ENCODE measurements at regions not wholly inside any gene's neighbourhood (a gene's known extent, or its start where the extent isn't known, plus 50 kb on each side); places are given as distances from the start of the nearest gene placed in this dataset.

DNA sequence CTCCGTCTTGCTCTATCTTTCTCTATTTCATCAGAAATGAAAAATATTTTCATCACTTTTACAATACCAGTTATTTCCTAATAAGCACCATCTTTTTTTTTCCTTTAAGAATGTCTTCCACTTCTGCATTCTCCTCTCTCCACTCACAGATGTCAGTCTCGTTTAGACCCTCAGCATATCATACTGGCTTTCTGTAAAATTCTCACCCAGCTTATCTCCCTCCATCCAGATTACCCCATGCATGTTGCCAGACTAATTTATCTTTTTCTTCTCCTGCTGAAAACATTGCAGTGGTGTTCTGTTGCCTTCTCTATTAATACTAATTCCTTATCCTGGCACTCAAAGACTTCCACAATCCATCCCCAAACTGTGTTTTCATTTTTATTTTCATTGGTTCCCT lies 513.8 kb upstream of the KLF12 start:
- Histone ChIP-seq H4K20me1 (ENCODE audit: control insufficient read depth, extremely low read depth, insufficient read depth, low read length) (no peaks in the 10 kb centered on the region), H3K9ac (ENCODE audit: insufficient read depth, low read length) (no peak overlapping the region), H3K4me1 (ENCODE audit: control insufficient read depth, extremely low read depth, insufficient read depth, low read length) (no peaks in the 10 kb centered on the region), H3K79me2 (ENCODE audit: control insufficient read depth, insufficient read depth, low read length) (no peaks in the 10 kb centered on the region), H3K4me3 (replicated peaks in 1 of 4; ENCODE audit: control extremely low read depth in 1 of 4, insufficient read depth in 1 of 4, low read depth in 3 of 4, low read length in 4 of 4) (no peak overlapping the region), H3K36me3 (ENCODE audit: control insufficient read depth, insufficient read depth, low read length) (no peaks in the 10 kb centered on the region), H3K4me2 (ENCODE audit: extremely low read depth, insufficient read depth, low read length) (no peak overlapping the region), H3K9me3 (ENCODE audit: control insufficient read depth, insufficient read depth, low read depth, low read length) (no peaks in the 10 kb centered on the region), H3K27me3 (ENCODE audit: control insufficient read depth, insufficient read depth, low read length) (no peaks in the 10 kb centered on the region), H3K27ac (ENCODE audit: insufficient read depth, low read length) (no peak overlapping the region), H2AFZ (ENCODE audit: low read length) (no peak overlapping the region)
- TF ChIP-seq EZH2 (IDR thresholded peaks at IDR 0.05; ENCODE audit: low read length, missing control alignments), result no peak
- TF ChIP-seq, protein P1, sequence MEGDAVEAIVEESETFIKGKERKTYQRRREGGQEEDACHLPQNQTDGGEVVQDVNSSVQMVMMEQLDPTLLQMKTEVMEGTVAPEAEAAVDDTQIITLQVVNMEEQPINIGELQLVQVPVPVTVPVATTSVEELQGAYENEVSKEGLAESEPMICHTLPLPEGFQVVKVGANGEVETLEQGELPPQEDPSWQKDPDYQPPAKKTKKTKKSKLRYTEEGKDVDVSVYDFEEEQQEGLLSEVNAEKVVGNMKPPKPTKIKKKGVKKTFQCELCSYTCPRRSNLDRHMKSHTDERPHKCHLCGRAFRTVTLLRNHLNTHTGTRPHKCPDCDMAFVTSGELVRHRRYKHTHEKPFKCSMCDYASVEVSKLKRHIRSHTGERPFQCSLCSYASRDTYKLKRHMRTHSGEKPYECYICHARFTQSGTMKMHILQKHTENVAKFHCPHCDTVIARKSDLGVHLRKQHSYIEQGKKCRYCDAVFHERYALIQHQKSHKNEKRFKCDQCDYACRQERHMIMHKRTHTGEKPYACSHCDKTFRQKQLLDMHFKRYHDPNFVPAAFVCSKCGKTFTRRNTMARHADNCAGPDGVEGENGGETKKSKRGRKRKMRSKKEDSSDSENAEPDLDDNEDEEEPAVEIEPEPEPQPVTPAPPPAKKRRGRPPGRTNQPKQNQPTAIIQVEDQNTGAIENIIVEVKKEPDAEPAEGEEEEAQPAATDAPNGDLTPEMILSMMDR (conservative IDR thresholded peaks at IDR 0.05 in 1 of 2, IDR thresholded peaks at IDR 0.05 in 1 of 2; ENCODE audit: low read depth in 1 of 2, low read length in 2 of 2), result no peak
- no peak for DNase-seq (ENCODE audit: low read depth in 2 of 2)

DNA sequence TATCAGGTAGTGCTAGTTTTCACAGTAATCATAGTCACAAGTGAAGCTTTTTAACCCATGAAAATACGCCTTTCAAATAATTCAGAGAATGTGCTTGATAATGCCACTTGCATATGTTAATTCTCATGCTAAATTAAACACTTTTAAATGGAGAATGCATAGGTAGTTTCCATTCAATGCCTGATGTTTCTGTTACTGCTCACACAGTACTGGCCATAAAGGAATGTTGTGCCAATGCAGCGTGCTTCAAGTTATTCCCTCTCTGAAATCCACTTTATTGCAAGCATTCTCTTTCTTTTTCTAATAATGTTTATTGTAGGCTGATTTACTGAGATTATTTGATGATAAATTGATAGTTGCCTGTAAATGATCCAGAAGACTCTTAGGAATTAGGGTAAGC lies 513.0 kb upstream of the KLF12 start:
- no peaks in the 10 kb centered on the region for H3K27me3 ChIP-seq (ENCODE audit: control insufficient read depth, insufficient read depth, low read length)
- H3K4me2 ChIP-seq (ENCODE audit: extremely low read depth, insufficient read depth, low read length), result no peak overlapping the region
- no peak overlapping the region for H3K9ac ChIP-seq (ENCODE audit: insufficient read depth, low read length)
- H3K4me1 ChIP-seq (ENCODE audit: control insufficient read depth, extremely low read depth, insufficient read depth, low read length), result no peaks in the 10 kb centered on the region
- H3K27ac ChIP-seq (ENCODE audit: insufficient read depth, low read length), result no peak overlapping the region
- H2AFZ ChIP-seq (ENCODE audit: low read length), result no peak overlapping the region
- no peaks in the 10 kb centered on the region for H3K36me3 ChIP-seq (ENCODE audit: control insufficient read depth, insufficient read depth, low read length)
- no peaks in the 10 kb centered on the region for H3K9me3 ChIP-seq (ENCODE audit: control insufficient read depth, insufficient read depth, low read depth, low read length)
- no peaks in the 10 kb centered on the region for H3K79me2 ChIP-seq (ENCODE audit: control insufficient read depth, insufficient read depth, low read length)
- no peak for TF ChIP-seq EZH2 (IDR thresholded peaks at IDR 0.05; ENCODE audit: low read length, missing control alignments)
- TF ChIP-seq, protein P1 (conservative IDR thresholded peaks at IDR 0.05 in 1 of 2, IDR thresholded peaks at IDR 0.05 in 1 of 2; ENCODE audit: low read depth in 1 of 2, low read length in 2 of 2), result no peak
- no peak for DNase-seq (ENCODE audit: low read depth in 2 of 2)
- H3K4me3 ChIP-seq (replicated peaks in 1 of 4; ENCODE audit: control extremely low read depth in 1 of 4, insufficient read depth in 1 of 4, low read depth in 3 of 4, low read length in 4 of 4), result no peak overlapping the region
- H4K20me1 ChIP-seq (ENCODE audit: control insufficient read depth, extremely low read depth, insufficient read depth, low read length), result no peaks in the 10 kb centered on the region

- Histone ChIP-seq H3K4me3 (replicated peaks in 1 of 4; ENCODE audit: control extremely low read depth in 1 of 4, insufficient read depth in 1 of 4, low read depth in 3 of 4, low read length in 4 of 4) (no peak overlapping the region), H3K36me3 (ENCODE audit: control insufficient read depth, insufficient read depth, low read length) (no peaks in the 10 kb centered on the region), H3K27me3 (ENCODE audit: control insufficient read depth, insufficient read depth, low read length) (no peaks in the 10 kb centered on the region), H3K27ac (ENCODE audit: insufficient read depth, low read length) (no peak overlapping the region), H3K9ac (ENCODE audit: insufficient read depth, low read length) (no peak overlapping the region), H3K9me3 (ENCODE audit: control insufficient read depth, insufficient read depth, low read depth, low read length) (no peaks in the 10 kb centered on the region), H4K20me1 (ENCODE audit: control insufficient read depth, extremely low read depth, insufficient read depth, low read length) (no peaks in the 10 kb centered on the region), H3K79me2 (ENCODE audit: control insufficient read depth, insufficient read depth, low read length) (no peaks in the 10 kb centered on the region), H2AFZ (ENCODE audit: low read length) (no peak overlapping the region), H3K4me2 (ENCODE audit: extremely low read depth, insufficient read depth, low read length) (no peak overlapping the region), H3K4me1 (ENCODE audit: control insufficient read depth, extremely low read depth, insufficient read depth, low read length) (no peaks in the 10 kb centered on the region)
- TF ChIP-seq, protein P1 (conservative IDR thresholded peaks at IDR 0.05 in 1 of 2, IDR thresholded peaks at IDR 0.05 in 1 of 2; ENCODE audit: low read depth in 1 of 2, low read length in 2 of 2), result no peak
- no peak for TF ChIP-seq EZH2 (IDR thresholded peaks at IDR 0.05; ENCODE audit: low read length, missing control alignments)
- DNase-seq (ENCODE audit: low read depth in 2 of 2), result no peak
Measured at GRCh38 chr13:74646091-74646490, 511.9 kb upstream of the KLF12 start.

All from fibroblast of lung (primary cell).